ENCODE measurements at regions not wholly inside any gene's neighbourhood (a gene's known extent, or its start where the extent isn't known, plus 50 kb on each side); places are given as distances from the start of the nearest gene placed in this dataset.

GRCh38 chr1:209421978-209422680 is 161.4 kb upstream of the CAMK1G start:
- H3K27me3 ChIP-seq (replicated peaks; ENCODE audit: insufficient read depth, low read length) = no peaks in the 10 kb centered on the region
- peaks cover 18% of the 10 kb centered on the region for H3K4me1 ChIP-seq (ENCODE audit: low read length)
- peak overlapping the region; percentile 9; the same call in 1 of the 2 replicates for H3K27ac ChIP-seq (ENCODE audit: low read length)
- H3K4me2 ChIP-seq (ENCODE audit: low read depth, low read length) = peak overlapping the region; percentile 8; the same call in 1 of the 2 replicates
- no peaks in the 10 kb centered on the region for H3K36me3 ChIP-seq (replicated peaks; ENCODE audit: insufficient read depth, low read length)
- no peak overlapping the region for H2AFZ ChIP-seq (ENCODE audit: low read length)
- no peaks in the 10 kb centered on the region for H3K9me3 ChIP-seq (replicated peaks; ENCODE audit: insufficient read depth, low read length)
- DNase-seq = peak; percentile 63
- H3K9me2 ChIP-seq (replicated peaks; ENCODE audit: insufficient read depth, low read length) = no peaks in the 10 kb centered on the region
- no peaks in the 10 kb centered on the region for H3K79me2 ChIP-seq (ENCODE audit: low read length)
- H4K20me1 ChIP-seq (ENCODE audit: insufficient read depth, low read length) = no peaks in the 10 kb centered on the region
- H3F3A ChIP-seq (ENCODE audit: insufficient read depth, low read length) = peaks cover 8% of the 10 kb centered on the region; the same call in 1 of the 2 replicates
- H3K4me3 ChIP-seq (ENCODE audit: low read length) = no peak overlapping the region
- H3K9ac ChIP-seq (ENCODE audit: low read length) = no peak overlapping the region
- no peak for TF ChIP-seq EZH2 (optimal IDR thresholded peaks at IDR 0.05; ENCODE audit: low read depth, low read length)
- no peak for TF ChIP-seq EZH2phosphoT487 (IDR thresholded peaks at IDR 0.05; ENCODE audit: low read length)
- TF ChIP-seq CTCF (IDR thresholded peaks at IDR 0.05; ENCODE audit: low read length) = no peak

- H4K20me1 ChIP-seq (ENCODE audit: insufficient read depth, low read length) = no peaks in the 10 kb centered on the region
- H3K9me2 ChIP-seq (replicated peaks; ENCODE audit: insufficient read depth, low read length) = no peaks in the 10 kb centered on the region
- no peaks in the 10 kb centered on the region for H3K9me3 ChIP-seq (replicated peaks; ENCODE audit: insufficient read depth, low read length)
- no peak overlapping the region for H2AFZ ChIP-seq (ENCODE audit: low read length)
- no peak overlapping the region for H3K9ac ChIP-seq (ENCODE audit: low read length)
- TF ChIP-seq EZH2phosphoT487 (IDR thresholded peaks at IDR 0.05; ENCODE audit: low read length) = no peak
- no peak for TF ChIP-seq CTCF (IDR thresholded peaks at IDR 0.05; ENCODE audit: low read length)
- TF ChIP-seq EZH2 (optimal IDR thresholded peaks at IDR 0.05; ENCODE audit: low read depth, low read length) = no peak
- no peaks in the 10 kb centered on the region for H3K36me3 ChIP-seq (replicated peaks; ENCODE audit: insufficient read depth, low read length)
- no peak overlapping the region for H3K4me2 ChIP-seq (ENCODE audit: low read depth, low read length)
- H3K4me1 ChIP-seq (ENCODE audit: low read length) = peaks cover 16% of the 10 kb centered on the region
- peaks cover 8% of the 10 kb centered on the region; the same call in 1 of the 2 replicates for H3F3A ChIP-seq (ENCODE audit: insufficient read depth, low read length)
- H3K79me2 ChIP-seq (ENCODE audit: low read length) = no peaks in the 10 kb centered on the region
- H3K27me3 ChIP-seq (replicated peaks; ENCODE audit: insufficient read depth, low read length) = no peaks in the 10 kb centered on the region
- H3K27ac ChIP-seq (ENCODE audit: low read length) = no peak overlapping the region
- H3K4me3 ChIP-seq (ENCODE audit: low read length) = no peak overlapping the region
- DNase-seq = no peak
Observed at GRCh38 chr1:209425959-209426358, 157.6 kb upstream of the CAMK1G start.

- no peaks in the 10 kb centered on the region for H3K36me3 ChIP-seq (replicated peaks; ENCODE audit: insufficient read depth, low read length)
- no peaks in the 10 kb centered on the region for H3K27me3 ChIP-seq (replicated peaks; ENCODE audit: insufficient read depth, low read length)
- peaks cover 3% of the 10 kb centered on the region for H3K4me1 ChIP-seq (ENCODE audit: low read length)
- H2AFZ ChIP-seq (ENCODE audit: low read length) = no peak overlapping the region
- no peaks in the 10 kb centered on the region for H4K20me1 ChIP-seq (ENCODE audit: insufficient read depth, low read length)
- H3F3A ChIP-seq (ENCODE audit: insufficient read depth, low read length) = no peaks in the 10 kb centered on the region
- H3K27ac ChIP-seq (ENCODE audit: low read length) = no peak overlapping the region
- no peaks in the 10 kb centered on the region for H3K9me3 ChIP-seq (replicated peaks; ENCODE audit: insufficient read depth, low read length)
- no peaks in the 10 kb centered on the region for H3K79me2 ChIP-seq (ENCODE audit: low read length)
- H3K4me2 ChIP-seq (ENCODE audit: low read depth, low read length) = no peak overlapping the region
- H3K9me2 ChIP-seq (replicated peaks; ENCODE audit: insufficient read depth, low read length) = no peaks in the 10 kb centered on the region
- no peak overlapping the region for H3K4me3 ChIP-seq (ENCODE audit: low read length)
- no peak for DNase-seq
- TF ChIP-seq CTCF (IDR thresholded peaks at IDR 0.05; ENCODE audit: low read length) (no peak), EZH2 (optimal IDR thresholded peaks at IDR 0.05; ENCODE audit: low read depth, low read length) (no peak), EZH2phosphoT487 (IDR thresholded peaks at IDR 0.05; ENCODE audit: low read length) (no peak)
- no peak overlapping the region for H3K9ac ChIP-seq (ENCODE audit: low read length)
Observed at GRCh38 chr1:209427277-209427676, 156.2 kb upstream of the CAMK1G start.

Measured in MM.1S (cell line).